ENCODE measurements at regions not wholly inside any gene's neighbourhood (a gene's known extent, or its start where the extent isn't known, plus 50 kb on each side); places are given as distances from the start of the nearest gene placed in this dataset.
"Not testable (repeated sequence)": the region's sequence is repeated elsewhere in the genome, so short reads cannot be mapped to it uniquely, and the experiment has no call there.

GRCh38 chr16:21373454-21373853, 95.4 kb upstream of the CRYM start:
- WGBS, 2 donors (ENCODE audit: extremely low coverage in 2 of 2, insufficient read length in 2 of 2, insufficient replicate concordance in 1 of 2), result no CpG with 5 or more reads among the region's 2 CpGs

GRCh38 chr16:21372862-21373261, 94.8 kb upstream of the CRYM start:
- not testable (repeated sequence) for H4K8ac ChIP-seq (ENCODE audit: low read depth, low read length); H3K36me3 ChIP-seq (replicated peaks in 1 of 2; ENCODE audit: control insufficient read depth in 2 of 2, insufficient read depth in 2 of 2, low read length in 2 of 2); H3K4me2 ChIP-seq (ENCODE audit: insufficient read depth, low read length, poor library complexity, severe bottlenecking); H3K27ac ChIP-seq (replicated peaks; ENCODE audit: low read length); H2AFZ ChIP-seq (ENCODE audit: low read length); H2BK120ac ChIP-seq (ENCODE audit: low read depth, low read length); H3K14ac ChIP-seq (ENCODE audit: low read length); H3K18ac ChIP-seq (ENCODE audit: low read length); H2BK15ac ChIP-seq (ENCODE audit: low read length); H3K23ac ChIP-seq (ENCODE audit: low read depth, low read length, poor library complexity); H3K9me3 ChIP-seq (replicated peaks in 1 of 2; ENCODE audit: control insufficient read depth in 2 of 2, insufficient read depth in 1 of 2, low read depth in 1 of 2, low read length in 2 of 2); H3K4me3 ChIP-seq (ENCODE audit: low read length in 2 of 2); H2BK12ac ChIP-seq (ENCODE audit: low read length); H3K4ac ChIP-seq (ENCODE audit: low read length); H3K9ac ChIP-seq (ENCODE audit: low read depth, low read length, poor library complexity); H3K27me3 ChIP-seq (ENCODE audit: control insufficient read depth in 3 of 3, insufficient read depth in 3 of 3, low read depth in 1 of 3, low read length in 3 of 3); H3K4me1 ChIP-seq (ENCODE audit: control insufficient read depth in 2 of 2, insufficient read depth in 1 of 2, low read depth in 1 of 2, low read length in 2 of 2); H3K79me1 ChIP-seq (ENCODE audit: low read depth, low read length); H2BK5ac ChIP-seq (ENCODE audit: low read length); H2AK5ac ChIP-seq (ENCODE audit: low read depth, low read length); DNase-seq (ENCODE audit: low spot score); H4K91ac ChIP-seq (ENCODE audit: low read depth, low read length, poor library complexity)
- WGBS, 2 donors (ENCODE audit: extremely low coverage in 2 of 2, insufficient read length in 2 of 2, insufficient replicate concordance in 1 of 2), result no CpG with 5 or more reads among the region's 7 CpGs

More at GRCh38 chr16:21373454-21373853, 95.4 kb upstream of the CRYM start:
- not testable (repeated sequence) for H3K4ac ChIP-seq (ENCODE audit: low read length); H2AFZ ChIP-seq (ENCODE audit: low read length); DNase-seq (ENCODE audit: low spot score); H4K8ac ChIP-seq (ENCODE audit: low read depth, low read length); H3K36me3 ChIP-seq (replicated peaks in 1 of 2; ENCODE audit: control insufficient read depth in 2 of 2, insufficient read depth in 2 of 2, low read length in 2 of 2); H2BK5ac ChIP-seq (ENCODE audit: low read length); H3K9ac ChIP-seq (ENCODE audit: low read depth, low read length, poor library complexity); H3K4me2 ChIP-seq (ENCODE audit: insufficient read depth, low read length, poor library complexity, severe bottlenecking); H3K23ac ChIP-seq (ENCODE audit: low read depth, low read length, poor library complexity); H2BK12ac ChIP-seq (ENCODE audit: low read length); H2AK5ac ChIP-seq (ENCODE audit: low read depth, low read length); H3K79me1 ChIP-seq (ENCODE audit: low read depth, low read length); H3K18ac ChIP-seq (ENCODE audit: low read length); H2BK15ac ChIP-seq (ENCODE audit: low read length); H3K9me3 ChIP-seq (replicated peaks in 1 of 2; ENCODE audit: control insufficient read depth in 2 of 2, insufficient read depth in 1 of 2, low read depth in 1 of 2, low read length in 2 of 2); H3K27me3 ChIP-seq (ENCODE audit: control insufficient read depth in 3 of 3, insufficient read depth in 3 of 3, low read depth in 1 of 3, low read length in 3 of 3); H4K91ac ChIP-seq (ENCODE audit: low read depth, low read length, poor library complexity); H3K4me3 ChIP-seq (ENCODE audit: low read length in 2 of 2); H3K27ac ChIP-seq (replicated peaks; ENCODE audit: low read length); H2BK120ac ChIP-seq (ENCODE audit: low read depth, low read length); H3K4me1 ChIP-seq (ENCODE audit: control insufficient read depth in 2 of 2, insufficient read depth in 1 of 2, low read depth in 1 of 2, low read length in 2 of 2); H3K14ac ChIP-seq (ENCODE audit: low read length)

GRCh38 chr16:21372162-21372835, 94.2 kb upstream of the CRYM start:
- not testable (repeated sequence) for H3K14ac ChIP-seq (ENCODE audit: low read length); H3K4me2 ChIP-seq (ENCODE audit: insufficient read depth, low read length, poor library complexity, severe bottlenecking); H3K9me3 ChIP-seq (replicated peaks in 1 of 2; ENCODE audit: control insufficient read depth in 2 of 2, insufficient read depth in 1 of 2, low read depth in 1 of 2, low read length in 2 of 2); H3K4me1 ChIP-seq (ENCODE audit: control insufficient read depth in 2 of 2, insufficient read depth in 1 of 2, low read depth in 1 of 2, low read length in 2 of 2); H4K91ac ChIP-seq (ENCODE audit: low read depth, low read length, poor library complexity); H3K9ac ChIP-seq (ENCODE audit: low read depth, low read length, poor library complexity); H2BK12ac ChIP-seq (ENCODE audit: low read length); H3K4me3 ChIP-seq (ENCODE audit: low read length in 2 of 2); H2AFZ ChIP-seq (ENCODE audit: low read length); DNase-seq (ENCODE audit: low spot score); H4K8ac ChIP-seq (ENCODE audit: low read depth, low read length); H3K27me3 ChIP-seq (ENCODE audit: control insufficient read depth in 3 of 3, insufficient read depth in 3 of 3, low read depth in 1 of 3, low read length in 3 of 3); H2BK120ac ChIP-seq (ENCODE audit: low read depth, low read length); H3K23ac ChIP-seq (ENCODE audit: low read depth, low read length, poor library complexity); H3K27ac ChIP-seq (replicated peaks; ENCODE audit: low read length); H3K79me1 ChIP-seq (ENCODE audit: low read depth, low read length); H2BK15ac ChIP-seq (ENCODE audit: low read length); H3K36me3 ChIP-seq (replicated peaks in 1 of 2; ENCODE audit: control insufficient read depth in 2 of 2, insufficient read depth in 2 of 2, low read length in 2 of 2); H3K18ac ChIP-seq (ENCODE audit: low read length); H2BK5ac ChIP-seq (ENCODE audit: low read length); H3K4ac ChIP-seq (ENCODE audit: low read length); H2AK5ac ChIP-seq (ENCODE audit: low read depth, low read length)
- WGBS, 2 donors (ENCODE audit: extremely low coverage in 2 of 2, insufficient read length in 2 of 2, insufficient replicate concordance in 1 of 2), result no CpG with 5 or more reads among the region's 18 CpGs

- DNase-seq (ENCODE audit: low spot score), result not testable (repeated sequence)
These were observed 92.7 kb upstream of the CRYM start for GRCh38 chr16:21370791-21371190.

More at GRCh38 chr16:21370791-21371190, 92.7 kb upstream of the CRYM start:
- not testable (repeated sequence) for H3K14ac ChIP-seq (ENCODE audit: low read length); H3K9me3 ChIP-seq (replicated peaks in 1 of 2; ENCODE audit: control insufficient read depth in 2 of 2, insufficient read depth in 1 of 2, low read depth in 1 of 2, low read length in 2 of 2); H2BK12ac ChIP-seq (ENCODE audit: low read length); H2AK5ac ChIP-seq (ENCODE audit: low read depth, low read length); H4K91ac ChIP-seq (ENCODE audit: low read depth, low read length, poor library complexity); H3K18ac ChIP-seq (ENCODE audit: low read length); H3K27me3 ChIP-seq (ENCODE audit: control insufficient read depth in 3 of 3, insufficient read depth in 3 of 3, low read depth in 1 of 3, low read length in 3 of 3); H3K4me1 ChIP-seq (ENCODE audit: control insufficient read depth in 2 of 2, insufficient read depth in 1 of 2, low read depth in 1 of 2, low read length in 2 of 2); H3K4me3 ChIP-seq (ENCODE audit: low read length in 2 of 2); H3K9ac ChIP-seq (ENCODE audit: low read depth, low read length, poor library complexity); H3K4ac ChIP-seq (ENCODE audit: low read length); H2AFZ ChIP-seq (ENCODE audit: low read length); H3K27ac ChIP-seq (replicated peaks; ENCODE audit: low read length); H2BK120ac ChIP-seq (ENCODE audit: low read depth, low read length); H2BK15ac ChIP-seq (ENCODE audit: low read length); H3K79me1 ChIP-seq (ENCODE audit: low read depth, low read length); H2BK5ac ChIP-seq (ENCODE audit: low read length); H3K36me3 ChIP-seq (replicated peaks in 1 of 2; ENCODE audit: control insufficient read depth in 2 of 2, insufficient read depth in 2 of 2, low read length in 2 of 2); H4K8ac ChIP-seq (ENCODE audit: low read depth, low read length); H3K4me2 ChIP-seq (ENCODE audit: insufficient read depth, low read length, poor library complexity, severe bottlenecking); H3K23ac ChIP-seq (ENCODE audit: low read depth, low read length, poor library complexity)
- WGBS, 2 donors (ENCODE audit: extremely low coverage in 2 of 2, insufficient read length in 2 of 2, insufficient replicate concordance in 1 of 2), result no CpG with 5 or more reads among the region's 5 CpGs
